HT-29 (cell line): ENCODE measurements at regions not wholly inside any gene's neighbourhood (a gene's known extent, or its start where the extent isn't known, plus 50 kb on each side); places are given as distances from the start of the nearest gene placed in this dataset.
"Not testable (repeated sequence)": the region's sequence is repeated elsewhere in the genome, so short reads cannot be mapped to it uniquely, and the experiment has no call there.

Experiments
- DNase-seq: peaks from one replicate; pipeline ENCODE4 v3.0.0-alpha.2; 2015; ENCODE audit warnings: low spot score

DNA sequence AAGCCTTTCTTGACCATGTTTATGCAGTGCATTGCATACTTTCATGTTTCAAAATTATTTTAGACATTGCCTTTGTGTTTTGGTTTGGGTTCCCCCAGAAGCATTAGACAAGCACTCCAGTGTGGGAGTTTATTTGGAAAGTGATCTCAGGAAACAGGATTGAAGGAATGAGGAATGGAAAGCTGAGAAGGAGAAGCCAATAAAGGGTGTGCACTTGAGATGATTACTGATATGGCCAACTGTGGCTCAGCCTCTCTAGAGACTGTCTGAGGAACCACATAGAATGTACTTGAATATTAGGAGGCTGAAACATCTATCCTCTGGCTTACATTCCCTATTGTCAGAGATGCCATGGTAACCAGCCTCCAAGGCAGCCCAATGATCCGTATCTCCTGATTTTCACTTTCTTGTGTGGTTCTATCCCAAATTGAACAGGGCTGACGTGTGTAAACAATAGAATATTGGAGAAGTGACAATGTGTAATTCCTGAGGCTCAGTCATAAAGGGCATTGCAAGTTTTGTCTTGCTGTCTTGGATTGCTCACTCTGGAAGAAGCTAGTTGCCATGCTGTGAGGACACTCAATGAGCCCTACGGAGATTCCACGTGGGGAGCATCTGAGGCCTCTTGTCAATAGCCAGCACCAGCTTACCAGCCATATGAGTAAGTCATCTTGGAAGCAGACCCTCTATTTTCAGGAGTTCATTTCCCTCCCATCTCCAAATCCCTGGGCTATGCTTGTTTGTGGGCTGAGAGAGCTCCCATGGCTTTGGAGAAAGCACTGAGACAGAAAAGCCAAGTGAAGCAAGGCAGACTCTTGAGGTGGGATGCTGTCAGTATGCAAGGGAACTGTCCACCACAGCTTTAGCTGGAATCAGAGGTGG lies 84.7 kb downstream of the SCN11A start:
- DNase-seq, result no peak

DNA sequence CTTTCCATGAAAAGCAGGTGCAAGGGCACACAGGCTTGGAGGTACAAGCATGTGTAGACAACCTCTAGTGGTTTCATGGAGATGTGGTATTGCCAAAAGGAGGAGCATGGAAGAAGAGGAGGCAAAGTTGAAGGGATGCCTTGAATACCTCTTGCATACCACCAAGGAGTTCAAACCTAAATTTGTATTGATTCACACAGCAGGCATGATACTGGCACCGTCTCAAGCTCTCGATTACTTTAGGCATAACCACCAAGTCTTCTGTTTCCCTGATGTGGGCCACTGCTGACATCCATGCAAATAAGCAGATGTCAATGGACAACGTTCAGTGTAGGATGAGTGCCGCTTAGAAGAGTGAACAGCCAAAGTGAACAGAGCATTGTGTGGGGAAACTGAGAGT lies 87.1 kb downstream of the SCN11A start:
- DNase-seq, result no peak

DNA sequence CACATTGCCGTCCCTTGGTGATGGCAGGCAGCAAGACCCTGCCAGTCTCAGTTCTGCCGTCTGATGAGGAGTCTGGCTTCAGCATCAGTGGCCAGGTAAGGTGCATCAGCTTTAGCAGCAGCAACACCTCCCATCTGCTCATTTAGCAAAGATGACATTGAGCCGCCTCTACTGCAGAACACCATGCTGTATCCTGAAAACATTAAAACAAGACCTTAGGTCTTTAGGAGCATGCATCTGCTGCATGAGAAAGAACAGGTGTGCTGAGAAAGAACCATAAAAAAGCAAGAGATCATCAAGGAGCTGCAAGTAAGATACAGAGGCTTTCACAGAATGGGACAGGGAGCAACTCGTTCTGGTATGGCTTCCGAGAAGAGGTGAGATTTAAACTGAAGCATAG lies 87.5 kb downstream of the SCN11A start:
- DNase-seq, result no peak

DNA sequence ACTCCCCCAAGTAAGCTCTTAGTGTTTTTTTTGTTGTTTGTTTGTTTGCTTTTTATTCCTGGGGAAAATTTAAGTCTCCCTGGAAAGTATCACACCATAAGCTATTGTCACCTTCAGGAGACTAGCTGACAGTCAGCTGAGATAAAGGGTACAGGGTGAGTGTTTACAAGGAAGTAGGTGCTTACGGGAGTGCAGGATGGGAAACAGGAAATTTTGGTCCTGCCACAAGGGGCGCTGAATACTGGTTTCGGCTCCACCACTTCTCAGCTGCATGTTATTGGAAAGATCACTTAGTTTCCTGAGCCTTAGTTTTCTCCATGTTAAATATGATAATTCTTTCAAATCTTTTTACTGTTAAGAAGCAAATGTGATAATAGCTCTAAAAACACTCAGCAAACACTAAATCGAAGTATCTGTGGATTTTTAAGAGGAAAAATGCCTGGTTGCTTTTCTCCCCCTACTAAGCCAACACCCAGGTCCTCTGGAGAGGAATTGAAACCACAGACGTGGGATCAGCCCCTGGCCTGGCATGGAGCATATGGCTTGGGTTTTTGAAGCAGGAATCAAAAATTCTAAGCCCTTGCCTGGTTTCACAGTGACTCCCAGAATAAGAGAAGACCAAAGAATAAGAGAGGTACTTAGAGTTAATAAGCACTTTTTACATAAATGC lies 90.7 kb downstream of the SCN11A start:
- peak; percentile 55 for DNase-seq

GRCh38 chr3:38960042-38960622 lies 91.6 kb downstream of the SCN11A start:
- DNase-seq, result no peak

GRCh38 chr3:38958026-38958720 lies 93.6 kb downstream of the SCN11A start:
- DNase-seq, result no peak

- DNase-seq, result no peak
Observed at GRCh38 chr3:38957296-38957695, 94.4 kb downstream of the SCN11A start.

GRCh38 chr3:38952721-38953120 lies 99.0 kb downstream of the SCN11A start:
- DNase-seq, result no peak

- DNase-seq, result not testable (repeated sequence)
Observed at GRCh38 chr3:38951167-38951566, 100.6 kb downstream of the SCN11A start.

GRCh38 chr3:38950581-38950980 lies 101.2 kb downstream of the SCN11A start:
- no peak for DNase-seq

- no peak for DNase-seq
Observed at GRCh38 chr3:38949994-38950393, 101.8 kb downstream of the SCN11A start.

DNA sequence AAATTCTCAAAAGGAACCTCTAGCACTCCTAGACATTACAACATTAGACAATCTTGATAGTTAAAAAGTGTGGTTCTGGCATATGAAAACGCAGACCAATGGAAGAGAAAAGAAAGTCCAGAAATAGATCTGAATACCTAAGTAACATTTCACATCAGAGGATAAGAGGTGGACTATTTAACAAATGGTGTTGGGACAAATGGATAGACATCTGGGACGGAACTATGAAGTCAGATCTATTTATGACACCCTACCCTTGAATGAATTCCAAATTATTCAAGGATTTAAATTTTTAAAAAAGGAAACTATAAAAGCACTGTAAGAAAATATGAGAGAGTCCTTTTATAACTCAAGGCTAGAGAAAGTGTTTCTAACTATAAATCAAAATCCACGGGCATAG lies 111.3 kb downstream of the SCN11A start:
- no peak for DNase-seq

DNA sequence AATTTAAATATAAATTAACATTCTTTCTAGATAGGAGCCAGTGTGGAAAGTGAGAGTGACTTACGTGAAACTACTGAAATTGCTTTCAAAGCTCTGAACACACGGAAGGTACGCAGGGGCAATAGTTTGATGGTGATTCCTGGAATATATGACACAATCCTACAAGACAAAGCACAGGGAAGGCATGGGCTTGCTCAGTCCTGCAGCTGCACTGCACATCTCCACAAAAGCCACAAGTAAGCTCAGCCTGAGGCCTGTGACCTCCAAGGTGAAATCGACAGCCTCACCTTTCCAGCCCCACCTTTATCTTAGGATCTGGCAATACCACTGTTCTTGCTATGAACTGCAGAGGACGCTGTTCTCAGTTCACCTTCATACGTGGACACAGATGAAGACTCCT lies 109.3 kb upstream of the SCN10A start:
- DNase-seq, result no peak

DNA sequence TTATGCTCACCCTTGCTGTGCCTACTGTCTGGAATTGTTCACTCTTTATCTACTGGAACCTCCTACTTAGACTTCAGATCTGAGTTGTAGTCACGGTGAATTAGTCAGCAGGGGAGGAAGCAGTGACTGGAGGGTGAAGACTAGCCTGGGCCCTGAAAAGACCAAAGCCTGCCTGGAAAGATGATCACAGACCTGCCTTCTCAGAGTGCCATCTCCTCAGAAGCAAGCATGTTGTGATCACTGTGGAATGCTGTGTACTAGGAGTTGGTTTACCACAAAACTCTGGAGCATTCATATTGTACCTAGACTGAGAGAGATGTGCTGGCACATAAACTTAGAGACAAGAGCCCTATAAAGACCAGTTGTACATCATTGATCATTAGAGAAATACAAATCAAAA lies 100.7 kb upstream of the SCN10A start:
- no peak for DNase-seq

DNA sequence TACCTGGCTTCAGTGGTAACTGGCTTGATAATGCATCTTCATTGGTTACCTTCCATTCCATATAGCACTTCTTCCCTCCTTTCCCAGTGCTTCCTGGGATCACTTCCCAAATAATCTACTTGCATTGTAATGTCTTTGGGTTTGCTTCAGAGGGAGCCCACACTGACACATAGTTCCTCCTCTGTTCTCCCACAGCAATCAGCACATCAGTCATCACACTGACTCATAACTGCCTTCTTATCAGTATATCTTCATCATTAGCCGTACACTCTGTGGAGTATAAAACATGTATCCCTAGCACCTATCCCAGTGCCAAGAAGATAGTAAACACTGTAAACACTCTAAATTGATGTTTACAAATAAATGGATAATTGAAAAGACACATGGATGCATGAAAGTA lies 91.4 kb upstream of the SCN10A start:
- DNase-seq, result no peak

DNA sequence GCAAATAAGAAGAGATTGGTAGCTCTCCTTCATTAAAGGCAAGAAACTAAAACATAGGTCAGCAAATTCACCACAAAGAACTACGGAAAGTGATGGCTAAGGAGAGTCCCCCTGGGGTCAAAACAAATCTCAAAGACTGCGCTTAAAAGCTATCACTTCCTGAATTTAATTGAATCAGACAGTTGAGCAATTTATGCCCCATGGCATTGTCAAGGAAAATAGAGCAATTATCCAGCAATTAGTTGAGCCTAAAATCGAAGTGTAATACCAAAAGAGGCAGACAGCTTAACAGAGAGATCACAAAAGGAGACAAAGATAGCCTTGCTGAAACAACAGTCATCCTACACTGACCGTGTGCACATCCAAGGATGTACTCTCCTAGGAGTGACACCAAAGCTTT lies 74.4 kb upstream of the SCN10A start:
- no peak for DNase-seq

GRCh38 chr3:38878646-38879045 lies 62.6 kb upstream of the SCN10A start:
- no peak for DNase-seq
